ENCODE measurements at regions not wholly inside any gene's neighbourhood (a gene's known extent, or its start where the extent isn't known, plus 50 kb on each side); places are given as distances from the start of the nearest gene placed in this dataset.

DNA sequence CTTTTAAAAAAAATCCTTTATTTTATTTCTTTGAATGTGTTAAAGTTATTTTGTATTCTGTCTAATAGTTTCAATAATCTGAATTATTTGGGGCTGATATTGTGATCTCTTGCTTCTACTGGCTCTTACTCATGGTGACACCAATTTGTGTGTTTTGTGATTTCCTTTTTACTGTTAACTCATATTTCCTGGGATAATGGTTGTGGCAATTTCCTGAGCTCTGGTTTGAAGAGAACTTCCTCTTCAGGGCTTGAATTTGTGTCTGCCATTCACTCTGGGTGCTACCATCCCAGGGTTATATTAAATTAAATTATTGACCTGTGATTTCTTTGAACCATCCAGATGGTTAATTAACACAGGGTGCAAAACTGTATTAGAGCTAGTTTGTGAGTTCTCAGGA is 60.4 kb upstream of the RNF7 start:
- H3K14ac ChIP-seq (replicated peaks; ENCODE audit: low read depth, low read length) = no peak overlapping the region
- H2AK9ac ChIP-seq (replicated peaks; ENCODE audit: low read depth, low read length, poor library complexity) = no peak overlapping the region

More for the DNA sequence above, 60.4 kb upstream of the RNF7 start:
- Histone ChIP-seq H3K27ac (ENCODE audit: insufficient read depth, low read length) (no peak overlapping the region), H3K18ac (ENCODE audit: low read depth, low read length) (no peak overlapping the region), H3K23ac (ENCODE audit: low read depth, low read length) (no peak overlapping the region), H4K20me1 (ENCODE audit: insufficient read depth, low read length) (no peaks in the 10 kb centered on the region), H4K5ac (ENCODE audit: low read depth, low read length) (no peak overlapping the region), H3K79me1 (ENCODE audit: low read depth in 1 of 2, low read length in 2 of 2) (no peaks in the 10 kb centered on the region), H2BK15ac (ENCODE audit: low read depth, low read length) (no peak overlapping the region), H3K4me1 (ENCODE audit: control insufficient read depth, insufficient read depth, low read length) (peaks cover 2% of the 10 kb centered on the region; the same call in 1 of the 2 replicates), H3K56ac (ENCODE audit: extremely low read depth, insufficient read depth, low read length) (no peak overlapping the region), H3K9me3 (ENCODE audit: control insufficient read depth, insufficient read depth, low read length) (no peaks in the 10 kb centered on the region), H3K27me3 (ENCODE audit: control insufficient read depth, insufficient read depth, low read length) (no peaks in the 10 kb centered on the region), H3K4me3 (ENCODE audit: insufficient read depth, low read depth, low read length) (no peak overlapping the region), H2AFZ (replicated peaks; ENCODE audit: low read length, poor library complexity) (no peak overlapping the region), H3K9me1 (ENCODE audit: insufficient read depth, low read length) (peaks cover 7% of the 10 kb centered on the region; the same call in 1 of the 2 replicates), H3K36me3 (ENCODE audit: control insufficient read depth, insufficient read depth, low read length) (no peaks in the 10 kb centered on the region), H3K4ac (ENCODE audit: low read depth, low read length) (no peak overlapping the region), H3K4me2 (ENCODE audit: low read depth, low read length) (no peak overlapping the region), H2BK20ac (ENCODE audit: low read depth, low read length) (no peak overlapping the region), H4K91ac (ENCODE audit: insufficient read depth, low read depth, low read length) (no peak overlapping the region), H3K9ac (ENCODE audit: low read depth, low read length) (no peak overlapping the region), H2BK5ac (ENCODE audit: low read depth, low read length, poor library complexity, severe bottlenecking) (no peak overlapping the region), H2AK5ac (ENCODE audit: low read depth, low read length) (no peak overlapping the region), H4K8ac (ENCODE audit: low read depth in 2 of 2, low read length in 2 of 2) (no peak overlapping the region), H2BK120ac (ENCODE audit: low read depth, low read length) (no peak overlapping the region)
- intact Hi-C loops (cut with micrococcal nuclease) (no loop called here), dilution Hi-C loops (cut with HindIII; ENCODE audit: low sequenced_read_pairs, unreplicated experiment) (no loop called here), in situ Hi-C loops (cut with MboI; ENCODE audit: low sequenced_read_pairs) (no loop called here)
- ChIA-PET CTCF (no interaction called here), POLR2A (ENCODE audit: unreplicated experiment) (no interaction called here)
- ATAC-seq (ENCODE audit: low read depth) (no peak), DNase-seq (no peak)
- BruUV-seq (replicated peaks) = no TSS peak
- TF ChIP-seq MAZ (IDR thresholded peaks at IDR 0.05; ENCODE audit: borderline replicate concordance, low read depth, low read length) (no peak), CHD1 (IDR thresholded peaks at IDR 0.05; ENCODE audit: low read depth, low read length) (no peak), MXI1 (IDR thresholded peaks at IDR 0.05; ENCODE audit: borderline replicate concordance, low read depth, low read length) (no peak), FOS (IDR thresholded peaks at IDR 0.05; ENCODE audit: low read depth, low read length) (no peak)

Measured in IMR-90 (cell line).